WTC11 (cell line): ENCODE measurements at regions not wholly inside any gene's neighbourhood (a gene's known extent, or its start where the extent isn't known, plus 50 kb on each side); places are given as distances from the start of the nearest gene placed in this dataset.
"Not testable (repeated sequence)": the region's sequence is repeated elsewhere in the genome, so short reads cannot be mapped to it uniquely, and the experiment has no call there.

Experiments
- ATF2 ChIP-seq: sonication (generic); formaldehyde crosslinking; IDR thresholded peaks from 2 replicates; pipeline ENCODE4 v1.8.1; 2022; ENCODE audit warnings: low read depth, missing genetic modification reagents, borderline replicate concordance
- CBFB ChIP-seq: sonication (generic); formaldehyde crosslinking; IDR thresholded peaks from 2 replicates; pipeline ENCODE4 v1.8.1; 2022; ENCODE audit warnings: mild to moderate bottlenecking, low read depth, missing genetic modification reagents
- CTCF ChIP-seq: fragments of 200-600 bp; IDR thresholded peaks from 2 replicates; pipeline ENCODE4 v1.8.0; 2022; ENCODE audit warnings: antibody characterized with exemption
- E2F5 ChIP-seq: sonication (generic); formaldehyde crosslinking; IDR thresholded peaks from 2 replicates; pipeline ENCODE4 v1.8.1; 2022; ENCODE audit warnings: mild to moderate bottlenecking, moderate library complexity, missing genetic modification reagents
- FOXP1 ChIP-seq: sonication (generic); formaldehyde crosslinking; IDR thresholded peaks from 2 replicates; pipeline ENCODE4 v1.8.0; 2022; ENCODE audit warnings: missing genetic modification reagents, mild to moderate bottlenecking, moderate library complexity, borderline replicate concordance
- IRF1 ChIP-seq: sonication (generic); formaldehyde crosslinking; IDR thresholded peaks from 2 replicates; pipeline ENCODE4 v1.8.0; 2023; ENCODE audit warnings: missing genetic modification reagents
- NFYB ChIP-seq: sonication (generic); formaldehyde crosslinking; conservative IDR thresholded peaks from 2 replicates; pipeline ENCODE4 v1.8.0; 2022; ENCODE audit warnings: low read depth, missing genetic modification reagents
- SMAD3 ChIP-seq: sonication (generic); formaldehyde crosslinking; IDR thresholded peaks from 2 replicates; pipeline ENCODE4 v1.8.0; 2022; ENCODE audit warnings: missing genetic modification reagents, mild to moderate bottlenecking, borderline replicate concordance
- ZNF138 ChIP-seq: sonication (generic); formaldehyde crosslinking; conservative IDR thresholded peaks from 2 replicates; pipeline ENCODE4 v1.8.1; 2022; ENCODE audit warnings: mild to moderate bottlenecking, moderate library complexity, missing genetic modification reagents

GRCh38 chr16:15206439-15206838, 112.4 kb upstream of the RRN3 start:
- not testable (repeated sequence) for TF ChIP-seq ATF2 (CRISPR knock-in tag); ZNF138 (CRISPR knock-in tag); CTCF; NFYB (CRISPR knock-in tag); IRF1 (CRISPR knock-in tag); FOXP1 (CRISPR knock-in tag); CBFB (CRISPR knock-in tag); E2F5 (CRISPR knock-in tag); SMAD3 (CRISPR knock-in tag)
